Smooth muscle cell (in vitro differentiated cells): ENCODE measurements at regions not wholly inside any gene's neighbourhood (a gene's known extent, or its start where the extent isn't known, plus 50 kb on each side); places are given as distances from the start of the nearest gene placed in this dataset.

Source experiments
- DNase-seq: peaks from one replicate; lab custom pipeline; 2025; ENCODE audit not compliant: unreplicated experiment; lab: John Stamatoyannopoulos, UW
- H2AFZ ChIP-seq: fragments of 200-600 bp; sonication (generic); 2 replicates; pipeline ENCODE4 v1.6.0; 2016; ENCODE audit warnings: antibody characterized with exemption, low read depth, mild to moderate bottlenecking
- H3F3A ChIP-seq: fragments of 200-600 bp; sonication (generic); 2 replicates; pipeline ENCODE4 v1.6.0; 2017; ENCODE audit warnings: antibody characterized with exemption, low read depth
- H3K27ac ChIP-seq: fragments of 200-600 bp; sonication (generic); 2 replicates; pipeline ENCODE4 v1.5.1; 2016; ENCODE audit warnings: low read depth, mild to moderate bottlenecking
- H3K27me3 ChIP-seq: fragments of 200-600 bp; sonication (generic); 2 replicates; pipeline ENCODE4 v1.6.1; 2016; ENCODE audit warnings: low read depth, mild to moderate bottlenecking
- H3K36me3 ChIP-seq: fragments of 200-600 bp; sonication (generic); 2 replicates; pipeline ENCODE4 v1.5.1; 2016; ENCODE audit warnings: low read depth
- H3K4me1 ChIP-seq: fragments of 200-600 bp; sonication (generic); 2 replicates; pipeline ENCODE4 v1.5.1; 2016; ENCODE audit warnings: low read depth
- H3K4me2 ChIP-seq: fragments of 200-600 bp; sonication (generic); 2 replicates; pipeline ENCODE4 v1.6.0; 2016; ENCODE audit warnings: mild to moderate bottlenecking
- H3K4me3 ChIP-seq: fragments of 200-600 bp; sonication (generic); 2 replicates; pipeline ENCODE4 v1.5.1; 2016; ENCODE audit warnings: mild to moderate bottlenecking
- H3K79me2 ChIP-seq: fragments of 200-600 bp; sonication (generic); 2 replicates; pipeline ENCODE4 v1.6.0; 2016; ENCODE audit warnings: low read depth, mild to moderate bottlenecking
- H3K9ac ChIP-seq: fragments of 200-600 bp; sonication (generic); 2 replicates; pipeline ENCODE4 v1.6.0; 2016; ENCODE audit warnings: low read depth
- H3K9me3 ChIP-seq: fragments of 200-600 bp; sonication (generic); replicated peaks from 2 replicates; pipeline ENCODE4 v1.5.1; 2016; ENCODE audit warnings: low read depth
- H4K20me1 ChIP-seq: fragments of 200-600 bp; sonication (generic); 2 replicates; pipeline ENCODE4 v1.6.0; 2016; ENCODE audit warnings: low read depth
- CTCF ChIP-seq: fragments of 200-600 bp; sonication (generic); IDR thresholded peaks from 2 replicates; pipeline ENCODE4 v1.5.1; 2017; ENCODE audit warnings: borderline replicate concordance, mild to moderate bottlenecking, antibody characterized with exemption; ENCODE audit not compliant: insufficient read depth, poor library complexity, severe bottlenecking
- WGBS: methylation state at CpG from one replicate; pipeline ENCODE4 v1.1.7; 2016; ENCODE audit warnings: low lambda C conversion rate; 5-methylcytosine and 5-hydroxymethylcytosine counted together

- peaks cover 4% of the 10 kb centered on the region for H3K27me3 ChIP-seq
- DNase-seq, result no peak
- no peak overlapping the region for H3K27ac ChIP-seq
- no peak overlapping the region for H3K9ac ChIP-seq
- no peak overlapping the region for H3K4me2 ChIP-seq
- no peak for TF ChIP-seq CTCF
- peaks cover 3% of the 10 kb centered on the region for H3K4me1 ChIP-seq
- no peaks in the 10 kb centered on the region for H3K79me2 ChIP-seq
- WGBS, result 86% methylated on average over 10 of the region's 10 CpGs
- no peaks in the 10 kb centered on the region for H3K9me3 ChIP-seq
- H2AFZ ChIP-seq, result no peak overlapping the region
- no peaks in the 10 kb centered on the region for H3F3A ChIP-seq
- H3K36me3 ChIP-seq, result no peaks in the 10 kb centered on the region
- no peaks in the 10 kb centered on the region for H4K20me1 ChIP-seq
- no peak overlapping the region for H3K4me3 ChIP-seq
These were observed 82.9 kb upstream of the SLC22A11 start for GRCh38 chr11:64472593-64473455.

GRCh38 chr11:64474680-64475079, 81.1 kb upstream of the SLC22A11 start:
- H3K9me3 ChIP-seq, result no peaks in the 10 kb centered on the region
- TF ChIP-seq CTCF, result no peak
- peaks cover 7% of the 10 kb centered on the region for H3K27me3 ChIP-seq
- H3K4me2 ChIP-seq, result no peak overlapping the region
- H3K4me1 ChIP-seq, result peaks cover 3% of the 10 kb centered on the region
- no peak overlapping the region for H3K9ac ChIP-seq
- no peaks in the 10 kb centered on the region for H4K20me1 ChIP-seq
- no peaks in the 10 kb centered on the region for H3K36me3 ChIP-seq
- no peaks in the 10 kb centered on the region for H3F3A ChIP-seq
- whole genome bisulfite sequencing, result 86% methylated on average over 11 of the region's 11 CpGs
- no peak overlapping the region for H3K27ac ChIP-seq
- H3K79me2 ChIP-seq, result no peaks in the 10 kb centered on the region
- DNase-seq, result no peak
- H3K4me3 ChIP-seq, result no peak overlapping the region
- no peak overlapping the region for H2AFZ ChIP-seq

DNA sequence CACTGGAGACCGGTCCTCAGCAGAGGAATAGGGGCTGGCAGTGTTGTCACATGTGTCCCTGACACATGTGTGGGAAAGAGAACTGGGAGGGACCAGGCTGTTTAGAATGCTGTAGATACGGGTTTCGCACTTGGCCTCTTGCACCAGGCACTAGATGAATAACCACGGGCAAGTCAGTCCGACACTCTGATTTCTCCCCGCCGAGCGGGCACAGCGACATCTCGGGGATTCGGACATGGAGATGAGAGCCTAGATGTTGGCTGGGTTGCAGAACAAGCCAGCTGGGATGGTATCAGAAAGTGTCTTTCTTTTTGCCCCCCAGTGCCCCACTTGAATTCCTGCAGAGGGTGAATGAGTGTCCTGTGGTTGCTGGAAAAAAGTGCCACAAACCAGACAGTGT, 80.6 kb upstream of the SLC22A11 start:
- Histone ChIP-seq H3K9me3 (no peaks in the 10 kb centered on the region), H3K9ac (no peak overlapping the region), H3K4me3 (no peak overlapping the region), H4K20me1 (no peaks in the 10 kb centered on the region), H3K27ac (no peak overlapping the region), H3K79me2 (no peaks in the 10 kb centered on the region), H3K4me2 (no peak overlapping the region), H3F3A (no peaks in the 10 kb centered on the region), H2AFZ (no peak overlapping the region), H3K36me3 (no peaks in the 10 kb centered on the region), H3K27me3 (peaks cover 7% of the 10 kb centered on the region), H3K4me1 (peaks cover 3% of the 10 kb centered on the region)
- TF ChIP-seq CTCF, result no peak
- 99% methylated on average over 11 of the region's 11 CpGs for WGBS
- no peak for DNase-seq

- no peaks in the 10 kb centered on the region for H3K36me3 ChIP-seq
- no peak for DNase-seq
- no peak overlapping the region for H3K27ac ChIP-seq
- no peak overlapping the region for H3K9ac ChIP-seq
- no peak overlapping the region for H3K4me2 ChIP-seq
- H4K20me1 ChIP-seq, result no peaks in the 10 kb centered on the region
- H2AFZ ChIP-seq, result no peak overlapping the region
- 88% methylated on average over 7 of the region's 7 CpGs for WGBS
- H3K27me3 ChIP-seq, result peaks cover 7% of the 10 kb centered on the region
- H3K79me2 ChIP-seq, result no peaks in the 10 kb centered on the region
- H3K4me3 ChIP-seq, result no peak overlapping the region
- no peaks in the 10 kb centered on the region for H3F3A ChIP-seq
- peaks cover 3% of the 10 kb centered on the region for H3K4me1 ChIP-seq
- TF ChIP-seq CTCF, result no peak
- no peaks in the 10 kb centered on the region for H3K9me3 ChIP-seq
These were observed 78.9 kb upstream of the SLC22A11 start for GRCh38 chr11:64476881-64477280.
